ENCODE measurements at regions not wholly inside any gene's neighbourhood (a gene's known extent, or its start where the extent isn't known, plus 50 kb on each side); places are given as distances from the start of the nearest gene placed in this dataset.

- no peak for DNase-seq (ENCODE audit: low spot score)
These were observed 65.7 kb downstream of the TMEM18 start for GRCh38 chr2:611519-611918.

GRCh38 chr2:610491-610890 is 66.7 kb downstream of the TMEM18 start:
- no peak for DNase-seq (ENCODE audit: low spot score)

- DNase-seq (ENCODE audit: low spot score) = no peak
These were observed 67.3 kb downstream of the TMEM18 start for GRCh38 chr2:609881-610280.

DNA sequence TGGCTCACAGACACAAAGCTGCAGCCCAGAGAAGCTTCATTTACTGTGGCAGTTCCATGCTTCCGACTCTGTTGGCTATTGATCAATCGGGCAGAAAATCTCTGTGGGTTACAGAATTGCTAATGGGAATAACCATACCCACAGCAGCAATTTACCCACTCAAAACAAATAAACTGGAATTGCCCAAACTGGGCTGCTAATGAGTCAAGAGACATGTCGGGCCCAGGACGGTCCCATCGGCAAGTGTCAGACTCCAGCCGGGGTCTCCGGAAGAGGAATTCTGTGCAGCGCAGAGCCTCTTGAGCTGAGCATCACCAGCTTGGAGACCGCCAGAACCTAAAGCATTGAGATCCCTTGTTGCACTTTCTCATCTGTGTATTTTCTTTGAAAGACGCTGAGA is 67.8 kb downstream of the TMEM18 start:
- no peak for DNase-seq (ENCODE audit: low spot score)

DNA sequence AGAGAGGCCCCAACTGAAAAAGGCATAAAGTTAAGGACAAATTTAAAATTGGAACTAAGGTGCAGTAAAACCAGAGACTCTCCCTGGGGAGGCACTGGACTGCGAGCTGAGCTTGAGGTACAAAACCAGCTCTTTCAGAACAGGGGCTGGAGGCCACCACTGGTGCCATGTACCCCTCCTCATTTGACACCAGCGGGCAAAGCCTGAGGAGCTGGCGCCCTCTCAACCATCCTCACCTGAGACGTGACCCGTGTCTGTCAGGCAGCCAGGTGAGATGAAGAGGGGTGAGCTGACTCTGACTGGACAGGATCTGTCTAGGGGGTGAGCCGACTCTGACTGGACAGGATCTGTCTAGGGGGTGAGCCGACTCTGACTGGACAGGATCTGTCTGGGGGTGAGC is 68.5 kb downstream of the TMEM18 start:
- no peak for DNase-seq (ENCODE audit: low spot score)

DNA sequence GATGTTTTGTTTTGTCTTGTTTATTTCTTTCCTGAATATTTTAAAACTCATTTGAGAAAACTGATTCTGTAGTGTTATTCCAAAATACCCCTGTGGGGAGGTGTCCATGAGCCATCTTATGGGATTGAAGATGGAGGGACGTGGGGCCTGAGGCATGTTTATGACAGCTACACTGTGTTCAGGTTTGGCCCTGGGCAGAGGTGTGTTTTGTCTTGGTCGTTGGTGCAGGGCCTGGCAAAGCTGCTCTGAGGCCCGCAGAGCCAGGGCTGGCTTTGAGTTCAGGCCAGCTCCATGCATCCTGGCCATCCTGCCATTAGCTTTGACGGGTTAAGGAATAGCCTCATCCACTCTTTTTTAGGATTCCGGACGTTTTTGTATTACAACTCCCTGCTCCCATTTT is 68.9 kb downstream of the TMEM18 start:
- no peak for DNase-seq (ENCODE audit: low spot score)

DNA sequence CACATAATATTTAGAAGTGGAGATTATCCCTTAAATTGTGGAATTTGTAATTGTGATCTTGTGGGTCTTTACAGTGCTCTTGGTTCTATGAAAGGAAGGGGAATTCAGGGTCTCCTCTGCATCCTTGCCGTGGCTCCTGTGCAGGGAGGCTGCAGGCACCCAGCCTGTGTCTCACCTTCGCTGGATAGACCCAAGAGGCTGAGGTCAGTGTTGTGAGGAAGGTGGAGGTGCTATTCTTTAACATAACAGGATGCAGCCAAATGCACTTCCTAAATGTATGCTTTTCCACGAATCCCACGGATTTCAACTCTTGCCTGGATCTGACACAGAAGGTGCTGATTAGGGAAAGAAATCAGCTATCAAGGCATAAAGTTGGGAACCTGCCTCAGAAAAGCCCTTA is 69.5 kb downstream of the TMEM18 start:
- DNase-seq (ENCODE audit: low spot score) = no peak

DNA sequence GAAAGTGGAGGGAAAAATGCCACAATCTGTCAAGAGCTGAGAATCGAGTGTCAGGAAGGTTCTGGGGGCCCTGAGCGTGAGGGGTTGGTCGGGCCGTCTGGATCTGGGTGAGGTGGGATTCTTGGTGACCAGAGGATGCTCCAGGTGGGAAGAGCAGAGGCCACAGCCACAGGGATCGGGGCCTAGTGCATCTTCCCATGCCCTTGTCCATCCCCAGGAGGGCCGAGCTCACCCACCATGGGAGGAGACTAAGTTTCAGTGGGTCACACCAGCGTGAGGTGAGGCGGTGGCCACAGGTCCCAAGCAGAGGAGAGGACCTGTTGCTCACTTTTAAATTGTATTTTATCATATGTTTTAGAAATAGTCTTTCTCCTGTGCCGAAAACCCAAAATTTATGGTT is 70.0 kb downstream of the TMEM18 start:
- DNase-seq (ENCODE audit: low spot score) = no peak

DNA sequence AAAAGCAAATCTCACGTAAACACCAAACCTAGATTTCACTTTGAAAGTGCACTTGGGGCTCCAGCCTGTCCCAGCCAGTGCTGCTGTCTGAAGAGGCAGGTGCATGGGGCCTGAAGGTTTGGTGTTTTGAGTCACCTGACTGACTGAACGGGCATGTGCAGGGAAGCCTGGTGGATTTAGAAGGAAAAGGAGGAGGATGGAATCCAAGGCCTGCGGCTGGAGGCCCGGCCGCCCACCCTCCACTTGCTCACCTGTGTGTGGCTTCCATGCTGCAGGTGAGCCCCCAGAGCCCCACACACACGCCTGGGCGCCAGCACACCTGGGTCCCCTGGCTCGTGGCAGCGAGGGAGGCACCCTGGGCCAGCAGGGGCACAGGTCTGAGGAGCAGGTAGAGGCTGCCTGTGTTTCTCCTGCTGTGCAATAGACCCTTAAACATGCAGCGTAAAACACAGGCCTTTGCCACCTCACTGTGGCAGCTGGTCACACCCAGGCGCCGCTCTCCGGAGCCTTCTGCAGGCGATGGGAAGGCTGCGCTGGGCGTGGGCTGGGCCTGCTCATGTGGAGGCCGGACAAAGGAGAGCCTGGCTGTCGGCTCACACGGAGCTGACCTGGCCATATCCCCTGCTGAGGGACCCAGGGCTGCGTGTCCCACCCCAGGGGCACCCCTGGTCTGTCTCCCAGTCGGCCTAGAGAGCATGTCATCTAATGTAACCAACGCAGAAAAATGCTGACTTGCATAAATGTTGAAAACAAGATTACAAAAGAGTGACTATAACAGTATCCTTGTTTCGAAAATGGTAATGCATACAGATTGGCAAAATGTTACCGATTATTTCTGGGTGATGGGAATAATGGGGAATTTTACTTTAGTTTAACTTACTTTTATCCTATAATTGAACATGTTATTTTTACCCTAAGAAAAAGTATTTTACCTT is 71.3 kb downstream of the TMEM18 start:
- no peak for DNase-seq (ENCODE audit: low spot score)

- no peak for DNase-seq (ENCODE audit: low spot score)
These were observed 72.2 kb downstream of the TMEM18 start for GRCh38 chr2:604854-605524.

DNA sequence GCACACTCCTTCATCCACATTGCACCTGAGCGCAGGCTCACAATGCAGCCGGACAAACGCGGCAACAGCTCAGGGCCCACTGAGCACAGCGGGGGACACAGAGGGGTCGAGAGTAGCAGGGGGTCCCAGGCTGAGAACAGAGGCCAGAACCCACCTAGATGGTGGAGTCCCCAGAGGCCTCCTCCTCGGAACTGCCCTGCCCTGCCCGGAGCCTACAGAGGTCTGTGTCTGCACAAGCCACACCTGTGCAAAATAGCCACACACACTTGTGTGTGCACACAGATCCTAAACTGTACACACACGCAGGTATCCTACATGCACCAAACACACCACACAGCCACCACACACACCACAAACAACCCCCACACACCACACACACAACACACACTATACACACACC is 72.8 kb downstream of the TMEM18 start:
- DNase-seq (ENCODE audit: low spot score) = no peak

- no peak for DNase-seq (ENCODE audit: low spot score)
These were observed 73.3 kb downstream of the TMEM18 start for GRCh38 chr2:603869-604268.

- no peak for DNase-seq (ENCODE audit: low spot score)
These were observed 73.8 kb downstream of the TMEM18 start for GRCh38 chr2:603427-603826.

GRCh38 chr2:602571-603359 is 74.4 kb downstream of the TMEM18 start:
- DNase-seq (ENCODE audit: low spot score) = no peak

- DNase-seq (ENCODE audit: low spot score) = no peak
These were observed 75.3 kb downstream of the TMEM18 start for GRCh38 chr2:601806-602455.

- no peak for DNase-seq (ENCODE audit: low spot score)
These were observed 75.9 kb downstream of the TMEM18 start for GRCh38 chr2:601387-601698.

GRCh38 chr2:600542-601386 is 76.4 kb downstream of the TMEM18 start:
- DNase-seq (ENCODE audit: low spot score) = no peak

- no peak for DNase-seq (ENCODE audit: low spot score)
These were observed 77.6 kb downstream of the TMEM18 start for GRCh38 chr2:599601-600000.

DNA sequence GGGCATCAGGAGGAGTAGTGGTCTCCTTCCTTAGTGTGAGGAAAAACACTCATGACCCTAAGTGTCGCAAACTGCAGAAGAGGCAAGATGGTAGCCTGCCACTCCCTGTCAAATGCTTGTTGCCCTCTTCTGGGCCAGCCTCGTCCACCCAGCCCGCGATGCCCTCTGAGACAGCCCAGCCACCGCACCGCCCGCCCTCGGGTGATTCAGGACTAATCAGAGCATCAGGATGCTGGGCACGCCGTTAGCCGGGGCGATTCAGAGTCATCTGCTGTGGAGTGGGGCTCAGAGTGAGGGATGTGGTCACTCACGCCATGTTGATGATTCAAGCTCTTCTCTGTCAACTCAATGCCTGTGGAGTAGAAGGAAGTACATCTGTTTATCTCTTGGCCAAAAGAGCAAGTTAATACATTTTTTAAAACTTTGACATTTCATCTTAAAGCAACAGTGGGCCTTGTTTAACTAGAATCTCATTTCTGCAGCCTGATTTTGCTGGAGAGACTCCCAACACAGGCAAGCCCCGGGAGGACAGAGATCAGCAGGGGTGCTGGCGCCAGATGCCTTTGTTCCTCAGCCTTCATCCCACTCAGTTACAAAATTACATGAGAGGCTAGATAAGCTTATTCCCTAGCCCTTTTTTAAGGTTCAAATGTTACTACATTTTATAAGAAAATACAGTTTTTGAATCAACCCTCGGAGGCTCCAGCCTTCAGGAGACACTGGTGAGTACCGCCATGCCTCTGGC is 79.0 kb downstream of the TMEM18 start:
- DNase-seq (ENCODE audit: low spot score) = no peak

DNA sequence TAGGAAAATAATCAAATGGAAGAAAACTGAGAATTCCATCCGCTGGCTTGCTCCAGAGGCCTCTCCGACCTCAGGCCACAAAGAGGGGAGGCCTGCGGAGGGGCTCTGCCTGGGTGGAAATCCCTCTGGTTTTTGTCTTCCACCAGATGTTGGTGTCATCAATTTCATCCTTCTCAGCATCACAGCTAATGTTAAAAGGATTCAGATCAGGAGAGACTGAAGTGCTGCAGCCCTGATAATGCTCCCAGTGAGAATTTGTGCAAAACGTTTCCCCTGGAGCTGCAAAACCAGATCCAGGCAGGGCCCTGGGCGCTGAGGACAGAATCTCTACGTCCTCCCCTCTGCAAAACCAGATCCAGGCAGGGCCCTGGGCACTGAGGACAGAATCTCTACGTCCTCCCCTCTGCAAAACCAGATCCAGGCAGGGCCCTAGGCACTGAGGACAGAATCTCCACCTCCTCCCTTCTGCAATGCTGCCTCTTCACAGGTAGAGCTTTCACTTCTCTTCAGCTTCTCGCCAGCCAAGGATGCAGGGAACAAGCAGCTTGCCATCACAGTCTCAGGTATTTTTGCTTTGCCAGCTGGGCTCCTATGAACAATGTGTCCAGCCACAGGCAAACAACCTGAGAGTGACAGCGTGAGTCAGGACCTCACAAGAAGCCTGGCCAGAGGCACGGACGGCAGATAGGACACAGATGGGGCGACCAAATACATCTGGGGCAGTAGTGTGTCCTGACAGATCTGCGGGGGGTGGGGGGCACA is 81.2 kb downstream of the TMEM18 start:
- DNase-seq (ENCODE audit: low spot score) = no peak
